ENCODE measurements at regions not wholly inside any gene's neighbourhood (a gene's known extent, or its start where the extent isn't known, plus 50 kb on each side); places are given as distances from the start of the nearest gene placed in this dataset.
A peak's percentile ranks its signal among the peaks of the same experiment; 100 is the strongest.

- H3K36me3 ChIP-seq (ENCODE audit: control insufficient read depth, insufficient read depth, low read length), result no peaks in the 10 kb centered on the region
- no peaks in the 10 kb centered on the region for H3K27me3 ChIP-seq (ENCODE audit: control insufficient read depth, insufficient read depth, low read length)
- no peak for DNase-seq (ENCODE audit: low read depth, low spot score)
- no peak overlapping the region for H3K4me3 ChIP-seq (ENCODE audit: low read length)
- no peaks in the 10 kb centered on the region for H3K4me1 ChIP-seq (ENCODE audit: control insufficient read depth, insufficient read depth, low read length)
- WGBS (ENCODE audit: insufficient coverage, insufficient read length), result no CpG with 5 or more reads among the region's 1 CpG
- H3K9me3 ChIP-seq (ENCODE audit: control insufficient read depth, insufficient read depth, low read length), result no peaks in the 10 kb centered on the region
- no peak overlapping the region for H3K27ac ChIP-seq (ENCODE audit: low read length)
These were observed 103.8 kb upstream of the PCDH10 start for GRCh38 chr4:133045288-133045687.

GRCh38 chr4:133046156-133046555, 102.9 kb upstream of the PCDH10 start:
- Histone ChIP-seq H3K36me3 (ENCODE audit: control insufficient read depth, insufficient read depth, low read length) (no peaks in the 10 kb centered on the region), H3K27me3 (ENCODE audit: control insufficient read depth, insufficient read depth, low read length) (no peaks in the 10 kb centered on the region), H3K4me3 (ENCODE audit: low read length) (no peak overlapping the region), H3K27ac (ENCODE audit: low read length) (no peak overlapping the region), H3K9me3 (ENCODE audit: control insufficient read depth, insufficient read depth, low read length) (no peaks in the 10 kb centered on the region), H3K4me1 (ENCODE audit: control insufficient read depth, insufficient read depth, low read length) (no peaks in the 10 kb centered on the region)
- no peak for DNase-seq (ENCODE audit: low read depth, low spot score)
- no CpG with 5 or more reads among the region's 4 CpGs for WGBS (ENCODE audit: insufficient coverage, insufficient read length)

GRCh38 chr4:133058701-133059100, 90.4 kb upstream of the PCDH10 start:
- Histone ChIP-seq H3K9me3 (ENCODE audit: control insufficient read depth, insufficient read depth, low read length) (no peaks in the 10 kb centered on the region), H3K4me1 (ENCODE audit: control insufficient read depth, insufficient read depth, low read length) (no peaks in the 10 kb centered on the region), H3K27me3 (ENCODE audit: control insufficient read depth, insufficient read depth, low read length) (no peaks in the 10 kb centered on the region), H3K27ac (ENCODE audit: low read length) (no peak overlapping the region), H3K4me3 (ENCODE audit: low read length) (no peak overlapping the region), H3K36me3 (ENCODE audit: control insufficient read depth, insufficient read depth, low read length) (no peaks in the 10 kb centered on the region)
- no CpG with 5 or more reads among the region's 2 CpGs for WGBS (ENCODE audit: insufficient coverage, insufficient read length)
- no peak for DNase-seq (ENCODE audit: low read depth, low spot score)

- Histone ChIP-seq H3K4me3 (ENCODE audit: low read length) (no peak overlapping the region), H3K4me1 (ENCODE audit: control insufficient read depth, insufficient read depth, low read length) (no peaks in the 10 kb centered on the region), H3K27me3 (ENCODE audit: control insufficient read depth, insufficient read depth, low read length) (no peaks in the 10 kb centered on the region), H3K9me3 (ENCODE audit: control insufficient read depth, insufficient read depth, low read length) (no peaks in the 10 kb centered on the region), H3K27ac (ENCODE audit: low read length) (no peak overlapping the region), H3K36me3 (ENCODE audit: control insufficient read depth, insufficient read depth, low read length) (no peaks in the 10 kb centered on the region)
- DNase-seq (ENCODE audit: low read depth, low spot score), result no peak
- no CpG with 5 or more reads among the region's 7 CpGs for WGBS (ENCODE audit: insufficient coverage, insufficient read length)
These were observed 90.0 kb upstream of the PCDH10 start for GRCh38 chr4:133059117-133059516.

GRCh38 chr4:133062851-133063250, 86.2 kb upstream of the PCDH10 start:
- Histone ChIP-seq H3K9me3 (ENCODE audit: control insufficient read depth, insufficient read depth, low read length) (no peaks in the 10 kb centered on the region), H3K36me3 (ENCODE audit: control insufficient read depth, insufficient read depth, low read length) (no peaks in the 10 kb centered on the region), H3K27me3 (ENCODE audit: control insufficient read depth, insufficient read depth, low read length) (no peaks in the 10 kb centered on the region), H3K4me3 (ENCODE audit: low read length) (no peak overlapping the region), H3K27ac (ENCODE audit: low read length) (no peak overlapping the region), H3K4me1 (ENCODE audit: control insufficient read depth, insufficient read depth, low read length) (no peaks in the 10 kb centered on the region)
- no peak for DNase-seq (ENCODE audit: low read depth, low spot score)
- WGBS (ENCODE audit: insufficient coverage, insufficient read length), result no CpG with 5 or more reads among the region's 1 CpG

- Histone ChIP-seq H3K27ac (ENCODE audit: low read length) (no peak overlapping the region), H3K4me3 (ENCODE audit: low read length) (no peak overlapping the region), H3K27me3 (ENCODE audit: control insufficient read depth, insufficient read depth, low read length) (no peaks in the 10 kb centered on the region), H3K4me1 (ENCODE audit: control insufficient read depth, insufficient read depth, low read length) (no peaks in the 10 kb centered on the region), H3K36me3 (ENCODE audit: control insufficient read depth, insufficient read depth, low read length) (no peaks in the 10 kb centered on the region), H3K9me3 (ENCODE audit: control insufficient read depth, insufficient read depth, low read length) (no peaks in the 10 kb centered on the region)
- WGBS (ENCODE audit: insufficient coverage, insufficient read length), result no CpG with 5 or more reads among the region's 2 CpGs
- DNase-seq (ENCODE audit: low read depth, low spot score), result no peak
These were observed 81.0 kb upstream of the PCDH10 start for GRCh38 chr4:133068083-133068482.

- H3K27ac ChIP-seq (ENCODE audit: low read length), result no peak overlapping the region
- DNase-seq (ENCODE audit: low read depth, low spot score), result no peak
- WGBS (ENCODE audit: insufficient coverage, insufficient read length), result no CpG with 5 or more reads among the region's 2 CpGs
These were observed 67.8 kb upstream of the PCDH10 start for GRCh38 chr4:133081246-133081645.

GRCh38 chr4:133084421-133084820, 64.7 kb upstream of the PCDH10 start:
- no peaks in the 10 kb centered on the region for H3K36me3 ChIP-seq (ENCODE audit: control insufficient read depth, insufficient read depth, low read length)
- no CpG with 5 or more reads among the region's 1 CpG for WGBS (ENCODE audit: insufficient coverage, insufficient read length)

More at GRCh38 chr4:133081246-133081645, 67.8 kb upstream of the PCDH10 start:
- H3K4me1 ChIP-seq (ENCODE audit: control insufficient read depth, insufficient read depth, low read length), result no peaks in the 10 kb centered on the region
- H3K4me3 ChIP-seq (ENCODE audit: low read length), result no peak overlapping the region
- no peaks in the 10 kb centered on the region for H3K27me3 ChIP-seq (ENCODE audit: control insufficient read depth, insufficient read depth, low read length)
- H3K36me3 ChIP-seq (ENCODE audit: control insufficient read depth, insufficient read depth, low read length), result no peaks in the 10 kb centered on the region
- no peaks in the 10 kb centered on the region for H3K9me3 ChIP-seq (ENCODE audit: control insufficient read depth, insufficient read depth, low read length)

GRCh38 chr4:133095591-133095990, 53.5 kb upstream of the PCDH10 start:
- WGBS (ENCODE audit: insufficient coverage, insufficient read length), result no CpG with 5 or more reads among the region's 2 CpGs

More at GRCh38 chr4:133084421-133084820, 64.7 kb upstream of the PCDH10 start:
- no peak overlapping the region for H3K27ac ChIP-seq (ENCODE audit: low read length)
- no peaks in the 10 kb centered on the region for H3K27me3 ChIP-seq (ENCODE audit: control insufficient read depth, insufficient read depth, low read length)
- no peaks in the 10 kb centered on the region for H3K4me1 ChIP-seq (ENCODE audit: control insufficient read depth, insufficient read depth, low read length)
- no peak overlapping the region for H3K4me3 ChIP-seq (ENCODE audit: low read length)
- no peaks in the 10 kb centered on the region for H3K9me3 ChIP-seq (ENCODE audit: control insufficient read depth, insufficient read depth, low read length)
- no peak for DNase-seq (ENCODE audit: low read depth, low spot score)

GRCh38 chr4:133096972-133097371, 52.1 kb upstream of the PCDH10 start:
- H3K4me1 ChIP-seq (ENCODE audit: control insufficient read depth, insufficient read depth, low read length), result peaks cover 1% of the 10 kb centered on the region; the same call in 1 of the 2 replicates
- no peaks in the 10 kb centered on the region for H3K9me3 ChIP-seq (ENCODE audit: control insufficient read depth, insufficient read depth, low read length)
- no peak overlapping the region for H3K27ac ChIP-seq (ENCODE audit: low read length)
- H3K4me3 ChIP-seq (ENCODE audit: low read length), result no peak overlapping the region
- no peaks in the 10 kb centered on the region for H3K27me3 ChIP-seq (ENCODE audit: control insufficient read depth, insufficient read depth, low read length)
- WGBS (ENCODE audit: insufficient coverage, insufficient read length), result no CpG with 5 or more reads among the region's 1 CpG
- DNase-seq (ENCODE audit: low read depth, low spot score), result peak; percentile 31
- no peaks in the 10 kb centered on the region for H3K36me3 ChIP-seq (ENCODE audit: control insufficient read depth, insufficient read depth, low read length)

More at GRCh38 chr4:133095591-133095990, 53.5 kb upstream of the PCDH10 start:
- Histone ChIP-seq H3K27ac (ENCODE audit: low read length) (no peak overlapping the region), H3K4me1 (ENCODE audit: control insufficient read depth, insufficient read depth, low read length) (peaks cover 1% of the 10 kb centered on the region; the same call in 1 of the 2 replicates), H3K27me3 (ENCODE audit: control insufficient read depth, insufficient read depth, low read length) (no peaks in the 10 kb centered on the region), H3K9me3 (ENCODE audit: control insufficient read depth, insufficient read depth, low read length) (no peaks in the 10 kb centered on the region), H3K4me3 (ENCODE audit: low read length) (no peak overlapping the region), H3K36me3 (ENCODE audit: control insufficient read depth, insufficient read depth, low read length) (no peaks in the 10 kb centered on the region)
- no peak for DNase-seq (ENCODE audit: low read depth, low spot score)
